GM19351 (cell line): ENCODE measurements at regions not wholly inside any gene's neighbourhood (a gene's known extent, or its start where the extent isn't known, plus 50 kb on each side); places are given as distances from the start of the nearest gene placed in this dataset.
"Not testable (repeated sequence)": the region's sequence is repeated elsewhere in the genome, so short reads cannot be mapped to it uniquely, and the experiment has no call there.

Experiments used
- ATAC-seq: cut with Tn5 transposase; IDR thresholded peaks from one replicate; pipeline ENCODE4 v1.9.1; 2021; ENCODE audit warnings: mild to moderate bottlenecking, moderate library complexity; ENCODE audit not compliant: unreplicated experiment

DNA sequence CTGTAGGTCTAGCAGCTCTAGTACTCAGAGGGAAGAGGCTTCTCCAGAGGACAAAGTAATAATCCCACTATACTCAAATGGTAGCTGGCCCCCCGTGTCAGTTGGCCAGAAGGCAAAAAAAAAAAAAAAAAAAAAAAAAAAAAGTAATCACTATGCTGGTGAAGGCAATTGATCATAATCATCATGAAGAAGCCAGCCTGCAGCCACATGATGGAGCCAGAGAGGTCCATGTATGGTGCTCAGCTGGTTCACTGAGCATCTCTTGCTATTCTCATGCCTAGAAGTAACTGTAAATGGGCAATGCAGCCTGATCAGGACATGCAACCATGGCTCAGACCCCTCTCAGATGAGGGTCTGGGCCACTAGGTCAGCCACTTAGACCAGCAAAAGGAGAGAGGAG lies 378.8 kb downstream of the MED13L start:
- no peak for ATAC-seq

GRCh38 chr12:115897729-115898128 lies 379.8 kb downstream of the MED13L start:
- no peak for ATAC-seq

GRCh38 chr12:115895247-115895646 lies 382.2 kb downstream of the MED13L start:
- ATAC-seq, result no peak

DNA sequence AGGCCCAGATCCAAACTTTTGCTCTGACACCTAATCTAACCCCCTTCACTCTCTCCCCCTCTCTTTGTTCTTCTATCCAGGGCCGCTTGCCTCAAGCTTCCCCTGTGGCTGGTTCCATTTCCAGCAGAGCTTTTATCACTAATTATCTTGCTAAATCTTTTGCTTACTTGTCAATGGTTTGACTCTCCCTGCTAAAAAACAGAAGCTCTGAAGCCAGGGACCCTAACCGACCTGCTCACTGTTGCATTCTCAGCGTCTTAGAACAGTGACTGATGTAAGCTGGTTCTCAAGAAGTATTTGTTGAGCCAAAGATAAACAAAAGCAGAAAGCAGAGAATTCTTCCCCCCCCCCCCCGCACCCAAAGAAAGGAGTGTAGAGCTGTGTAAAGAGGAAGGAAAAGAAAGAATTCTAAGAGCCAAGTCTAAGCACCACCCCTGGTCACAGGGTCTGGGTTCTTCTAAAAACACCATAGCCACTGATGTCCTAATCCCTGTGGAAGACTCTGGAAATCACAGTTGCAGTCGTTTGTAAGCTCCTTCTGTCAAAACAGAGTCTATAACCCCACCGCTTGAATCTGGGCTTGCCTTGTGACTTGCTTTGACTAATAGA lies 385.8 kb downstream of the MED13L start:
- no peak for ATAC-seq

DNA sequence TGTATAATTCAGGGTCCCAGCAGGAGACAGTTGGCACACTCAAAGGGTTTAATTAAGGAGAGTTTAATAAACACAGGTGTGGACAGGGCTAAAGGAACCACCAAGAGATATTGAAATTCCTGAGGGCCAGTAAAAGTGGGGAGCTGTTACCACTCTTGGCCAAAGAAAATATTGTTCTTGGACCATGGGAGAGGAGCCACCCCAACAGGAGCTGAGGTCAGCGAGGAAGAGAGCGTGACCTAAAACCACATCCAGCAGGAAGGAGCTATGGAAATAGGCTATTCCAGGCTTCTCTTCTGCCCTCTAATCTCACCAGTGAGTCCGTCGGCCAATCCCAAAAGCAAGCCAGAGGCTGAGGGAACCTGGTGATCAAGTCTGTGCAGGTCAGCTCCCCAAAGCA lies 390.8 kb downstream of the MED13L start:
- no peak for ATAC-seq

DNA sequence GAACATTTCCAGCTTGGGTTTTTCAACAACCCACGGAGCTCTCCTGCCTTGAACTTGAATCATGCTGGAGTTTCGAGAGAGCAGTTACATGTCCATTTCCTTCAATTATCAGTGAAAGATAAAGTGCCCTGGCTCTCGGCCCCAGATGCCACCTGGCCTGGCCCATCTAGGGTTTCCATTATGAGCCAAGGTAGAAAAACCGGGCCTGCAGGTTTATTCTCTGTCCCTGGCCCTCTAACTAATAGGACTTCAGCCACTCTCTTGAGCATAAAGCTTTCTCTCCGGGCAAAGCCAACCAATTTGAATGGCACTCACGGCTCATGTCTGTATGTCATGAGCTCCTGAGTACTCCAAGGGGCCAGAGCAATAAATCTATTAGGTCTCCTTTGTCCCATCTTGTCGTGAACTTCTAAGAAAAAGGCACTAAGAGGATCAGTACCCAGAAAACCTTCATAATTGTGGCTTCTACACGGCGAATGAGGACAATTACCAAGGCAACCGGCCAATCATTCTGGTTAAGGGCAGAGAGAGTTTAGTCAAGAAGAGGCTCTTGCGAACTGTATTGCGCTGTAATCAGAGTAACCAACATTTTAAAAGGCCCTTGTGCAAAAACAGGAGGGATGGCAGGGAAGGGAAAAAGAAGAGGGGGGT lies 392.3 kb downstream of the MED13L start:
- ATAC-seq, result no peak

DNA sequence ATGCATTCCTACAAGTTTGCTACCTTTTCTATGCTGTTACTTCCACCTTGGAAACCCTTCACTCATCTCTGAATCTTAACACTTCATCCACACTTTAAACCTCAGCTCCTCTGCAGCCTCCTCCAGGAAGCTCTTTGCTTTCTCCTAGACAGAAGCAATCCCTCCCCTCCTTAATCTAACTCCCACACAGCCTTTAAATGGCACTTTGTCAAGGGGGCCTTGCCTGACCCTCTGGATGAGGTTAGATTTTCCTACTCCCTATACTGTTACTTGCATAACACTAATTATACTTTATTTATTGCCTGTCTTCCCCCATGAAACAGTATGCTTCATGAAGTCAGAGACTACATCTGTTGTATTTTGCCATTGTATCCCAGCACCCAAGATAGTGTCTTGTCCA lies 394.6 kb downstream of the MED13L start:
- no peak for ATAC-seq

DNA sequence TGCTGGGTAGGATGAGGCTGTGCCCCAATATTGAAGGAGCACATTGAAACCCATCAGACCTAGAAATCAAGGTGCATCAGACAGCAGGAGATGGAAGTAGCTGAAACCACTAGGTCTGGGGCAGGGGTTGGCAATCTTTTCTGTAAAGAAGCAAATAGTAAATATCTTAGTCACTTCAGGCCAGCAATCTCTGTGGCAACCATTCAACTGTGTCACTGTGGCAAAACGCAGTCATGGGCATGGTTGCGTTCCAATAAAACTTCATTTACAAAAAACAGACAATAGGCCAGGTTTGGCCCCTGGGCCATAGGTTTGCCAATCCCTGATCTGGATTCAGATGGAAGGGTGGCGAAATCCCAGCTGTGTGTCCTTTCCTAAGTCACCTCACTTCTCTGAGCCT lies 397.3 kb downstream of the MED13L start:
- ATAC-seq, result no peak

- ATAC-seq, result no peak
Measured at GRCh38 chr12:115879354-115879753, 398.1 kb downstream of the MED13L start.

DNA sequence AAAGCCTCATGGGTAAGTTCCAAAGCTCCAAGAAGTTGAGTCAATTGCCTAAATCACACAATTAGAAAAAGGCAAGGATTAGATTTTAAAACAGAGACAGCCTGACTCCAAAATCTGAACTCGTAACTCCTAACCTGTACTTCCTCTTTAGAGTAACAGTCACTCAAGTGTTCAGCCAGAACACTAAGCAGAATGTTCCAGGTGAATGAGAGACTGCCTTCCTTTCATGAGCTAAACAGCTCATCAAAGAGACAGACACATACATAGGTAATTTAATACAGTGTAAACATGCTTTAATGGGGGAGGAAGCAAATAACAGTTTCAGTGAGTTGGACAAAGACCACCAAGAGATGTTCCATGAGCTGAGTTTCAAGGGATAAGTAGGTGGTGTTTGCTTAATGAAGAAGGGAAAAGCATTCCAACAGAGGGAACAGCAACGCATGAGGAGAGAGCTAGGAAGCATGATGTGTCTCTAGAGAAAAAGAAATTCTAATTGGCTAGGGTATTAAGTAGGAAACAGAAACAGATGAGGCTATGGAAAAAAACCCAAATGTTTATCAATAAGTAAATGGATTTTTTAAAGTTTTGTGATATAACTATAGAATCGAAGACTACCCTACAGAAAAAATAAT lies 403.9 kb downstream of the MED13L start:
- no peak for ATAC-seq

DNA sequence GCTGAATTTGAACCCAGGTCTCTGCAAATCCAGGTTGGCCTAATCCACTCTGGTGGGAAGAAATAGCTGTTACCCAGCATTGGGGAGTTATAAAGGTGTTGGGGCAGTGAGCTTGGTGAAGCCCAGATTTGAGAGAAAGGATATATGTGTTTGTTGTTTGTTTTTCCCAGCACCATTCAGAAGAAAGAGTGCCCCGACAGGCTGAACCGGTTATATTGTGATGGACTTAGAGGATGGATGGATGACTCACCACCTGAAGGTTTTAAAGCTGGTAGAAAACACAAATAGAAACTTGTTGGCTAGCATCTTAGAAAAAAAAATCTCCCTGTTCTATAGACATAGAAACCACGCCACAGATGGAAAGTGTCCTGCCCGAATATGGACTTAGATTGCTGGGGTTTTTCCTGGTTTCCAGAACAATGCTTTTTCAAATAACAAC lies 404.6 kb downstream of the MED13L start:
- no peak for ATAC-seq

- no peak for ATAC-seq
Measured at GRCh38 chr12:115872212-115872611, 405.3 kb downstream of the MED13L start.

DNA sequence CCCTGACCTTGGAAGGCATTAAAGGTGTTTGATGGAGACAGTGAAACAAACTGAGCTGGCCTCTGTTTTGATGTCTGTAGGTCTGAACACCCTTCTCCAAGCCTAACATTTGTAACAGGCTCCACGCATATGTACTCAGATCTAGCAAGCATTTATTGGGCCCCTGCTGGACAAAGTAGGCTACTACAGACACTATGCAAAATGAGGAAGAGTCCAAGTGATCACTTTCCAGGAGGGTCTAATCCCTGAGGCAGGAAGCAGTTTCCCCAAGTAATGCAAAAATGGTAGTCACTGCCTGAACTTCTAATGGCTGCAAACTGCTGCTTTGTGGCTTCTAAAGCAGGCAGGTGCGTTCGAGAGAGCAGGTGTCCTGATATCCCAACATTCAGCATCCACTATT lies 405.8 kb downstream of the MED13L start:
- peak; percentile 90 for ATAC-seq

DNA sequence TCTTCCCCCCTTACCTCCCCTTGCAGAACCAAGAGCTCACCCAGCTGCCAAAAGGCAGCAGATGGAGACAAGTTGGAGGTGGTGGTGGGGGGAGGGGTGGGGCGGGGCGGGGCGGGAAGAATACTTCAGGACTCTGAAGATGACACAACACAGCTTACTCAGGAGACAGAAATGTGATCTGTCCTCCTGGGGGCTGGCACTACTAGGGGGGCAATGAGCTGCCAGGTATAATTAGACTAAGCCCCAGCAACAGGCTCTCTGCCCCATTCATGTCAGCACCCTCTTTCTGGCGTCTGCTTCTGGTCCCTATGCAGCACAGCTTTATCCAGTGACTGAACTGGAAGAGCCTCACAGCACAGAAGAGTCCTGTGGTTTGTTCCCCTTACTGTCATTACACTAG lies 407.0 kb downstream of the MED13L start:
- ATAC-seq, result no peak

- ATAC-seq, result no peak
Measured at GRCh38 chr12:115870021-115870420, 407.5 kb downstream of the MED13L start.

DNA sequence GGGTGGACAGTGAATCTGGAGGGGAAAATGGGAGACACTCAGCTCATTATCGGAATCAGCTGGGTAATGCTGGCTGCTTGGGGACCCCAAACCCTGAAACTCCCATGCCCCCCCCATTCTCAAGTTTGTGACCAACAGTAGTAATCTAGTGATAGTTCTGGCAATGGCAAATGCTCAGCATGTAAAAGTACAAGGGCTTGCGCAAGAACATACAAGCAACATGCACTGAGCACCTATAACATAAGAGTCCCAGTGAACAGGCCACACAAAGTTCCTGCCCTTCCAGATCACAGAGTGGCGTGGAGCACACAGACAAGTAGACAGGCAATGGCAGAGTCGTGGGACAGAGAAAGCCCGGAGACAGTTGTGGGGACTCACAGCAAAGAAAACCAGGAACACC lies 407.9 kb downstream of the MED13L start:
- no peak for ATAC-seq

GRCh38 chr12:115868624-115869023 lies 408.9 kb downstream of the MED13L start:
- no peak for ATAC-seq

DNA sequence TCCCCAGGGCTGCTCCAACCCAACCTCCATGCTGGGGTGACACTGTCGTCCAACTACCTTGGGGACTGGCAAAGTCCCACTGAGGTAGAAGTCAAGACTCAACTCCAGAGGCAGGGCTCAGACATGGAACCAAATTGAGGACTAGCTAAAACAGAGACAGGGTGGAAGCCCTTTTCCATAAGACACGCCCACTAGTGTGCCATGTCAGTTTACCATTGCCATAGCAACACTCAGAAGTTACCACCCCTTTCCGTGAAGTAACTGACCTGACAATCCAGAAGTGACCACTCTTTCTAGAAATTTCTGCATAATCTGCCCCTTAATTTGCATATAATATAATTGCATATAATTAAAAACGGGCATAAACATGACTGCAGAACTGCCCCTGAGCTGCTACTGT lies 409.6 kb downstream of the MED13L start:
- no peak for ATAC-seq

DNA sequence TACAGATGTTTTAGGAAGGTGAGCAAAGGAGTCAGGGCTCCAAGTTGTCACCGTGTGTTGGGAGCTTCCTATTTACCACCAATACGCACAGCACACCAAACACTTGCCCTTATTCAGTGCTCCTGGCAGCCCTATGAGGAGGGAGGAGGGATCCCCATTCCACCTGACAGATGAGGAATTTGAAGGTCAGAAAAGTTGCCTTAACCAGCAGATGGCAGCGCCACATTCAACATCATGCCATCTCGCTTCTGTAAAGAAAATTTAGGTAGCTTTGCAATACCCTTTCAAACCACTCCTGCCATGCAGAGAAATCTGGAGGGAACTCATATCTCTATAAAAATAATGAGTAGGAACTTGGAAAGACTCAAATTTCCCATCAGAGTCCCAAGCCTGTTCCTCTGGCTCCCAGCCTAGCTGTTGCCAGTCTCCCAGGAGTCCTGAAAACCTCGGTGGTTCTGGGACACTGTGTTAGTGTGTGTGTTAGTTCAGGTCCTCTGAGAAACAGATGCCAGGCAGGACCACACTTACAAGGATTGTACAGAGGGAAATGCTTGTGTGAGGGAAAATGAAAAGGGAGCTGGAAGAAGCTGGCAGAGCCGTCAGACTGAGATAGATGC lies 410.5 kb downstream of the MED13L start:
- no peak for ATAC-seq

DNA sequence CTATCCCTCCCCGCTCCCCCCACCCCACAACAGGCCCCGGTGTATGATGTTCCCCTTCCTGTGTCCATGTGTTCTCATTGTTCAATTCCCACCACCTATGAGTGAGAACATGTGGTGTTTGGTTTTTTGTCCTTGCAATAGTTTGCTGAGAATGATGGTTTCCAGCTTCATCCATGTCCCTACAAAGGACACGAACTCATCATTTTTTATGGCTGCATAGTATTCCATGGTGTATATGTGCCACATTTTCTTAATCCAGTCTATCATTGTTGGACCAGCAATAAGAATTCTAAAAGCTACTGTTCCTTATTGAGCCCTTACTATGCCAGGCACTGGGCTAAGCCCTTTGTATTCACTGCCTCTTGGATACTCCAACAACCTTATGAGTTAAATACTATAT lies 411.2 kb downstream of the MED13L start:
- ATAC-seq, result not testable (repeated sequence)

DNA sequence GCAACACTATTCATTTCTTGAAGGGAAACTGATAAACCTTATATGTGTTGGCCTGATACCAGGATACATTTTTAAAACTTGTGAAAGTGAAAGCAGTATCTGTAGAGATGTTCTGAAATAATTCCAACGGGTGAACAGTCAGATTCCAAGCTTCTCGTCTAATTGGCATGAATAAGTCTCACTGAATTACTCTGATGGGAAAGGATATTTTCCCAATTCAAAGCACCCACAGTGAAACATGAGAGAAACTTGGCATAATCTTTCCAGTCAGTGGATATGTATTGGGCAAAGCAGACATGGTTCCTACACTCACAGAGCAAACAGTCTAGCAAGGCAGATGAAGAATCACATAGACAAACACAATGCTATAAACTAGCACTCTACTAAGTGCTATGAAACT lies 413.1 kb downstream of the MED13L start:
- ATAC-seq, result no peak

DNA sequence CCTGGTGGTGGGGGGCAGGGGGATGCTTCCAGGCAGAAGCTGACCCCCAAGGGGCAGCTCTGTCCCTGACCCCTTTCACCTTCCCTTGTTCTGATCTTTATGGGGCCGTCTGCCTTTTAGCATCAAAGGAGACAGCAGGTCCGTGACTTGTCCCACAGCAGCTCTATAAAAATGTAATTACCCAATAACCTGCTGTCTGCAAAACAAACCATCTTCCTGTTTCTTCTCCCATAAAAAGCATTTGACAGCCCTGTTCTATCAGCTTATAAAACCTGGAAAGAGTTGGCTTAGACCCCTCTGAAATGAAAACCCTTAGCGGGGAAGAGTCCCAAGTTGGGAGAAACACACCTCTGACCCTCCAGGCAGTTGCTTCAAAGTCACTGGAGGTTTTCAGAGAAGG lies 416.9 kb downstream of the MED13L start:
- ATAC-seq, result no peak
